HL-60 (cell line): ENCODE measurements at regions not wholly inside any gene's neighbourhood (a gene's known extent, or its start where the extent isn't known, plus 50 kb on each side); places are given as distances from the start of the nearest gene placed in this dataset.

Experiments
- DNase-seq, 2 experiments: peaks; one replicate each; pipeline ENCODE4 v3.0.0-alpha.2; 2010 to 2020; ENCODE audit warnings: low read depth in 1 of 2, low spot score in 1 of 2
- H3K27ac ChIP-seq: fragments of 250-450 bp; sonication (Bioruptor Pico); replicated peaks from 2 replicates; pipeline ENCODE4 v1.5.1; 2020; ENCODE audit warnings: mild to moderate bottlenecking, moderate library complexity
- H3K27me3 ChIP-seq: fragments of 250-450 bp; sonication (Bioruptor Pico); 2 replicates; pipeline ENCODE4 v1.5.1; 2021; ENCODE audit warnings: mild to moderate bottlenecking, moderate library complexity; ENCODE audit not compliant: insufficient read depth, poor library complexity, severe bottlenecking
- H3K4me3 ChIP-seq: replicated peaks from 2 replicates; pipeline ENCODE4 v1.5.1; 2011; ENCODE audit warnings: mild to moderate bottlenecking, control low read depth, low read length; ENCODE audit not compliant: insufficient read depth
- GABPA ChIP-seq: IDR thresholded peaks from 2 replicates; pipeline ENCODE4 v1.6.1; 2012; ENCODE audit warnings: low read depth
- POLR2AphosphoS5 ChIP-seq: IDR thresholded peaks from 2 replicates; pipeline ENCODE4 v1.6.1; 2012; ENCODE audit warnings: low read depth
- SPI1 ChIP-seq: IDR thresholded peaks from 2 replicates; pipeline ENCODE4 v1.6.1; 2012; ENCODE audit warnings: low read depth, mild to moderate bottlenecking, borderline replicate concordance
- TF ChIP-seq, protein P1 (sequence below): IDR thresholded peaks from 2 replicates; pipeline ENCODE4 v1.6.1; 2012; ENCODE audit warnings: low read depth; ENCODE audit not compliant: insufficient replicate concordance
- TF ChIP-seq, protein P2 (sequence below): IDR thresholded peaks from one replicate; pipeline ENCODE4 v1.5.1; 2011; ENCODE audit warnings: low read length, control low read depth, inconsistent platforms; ENCODE audit not compliant: insufficient read depth

DNA sequence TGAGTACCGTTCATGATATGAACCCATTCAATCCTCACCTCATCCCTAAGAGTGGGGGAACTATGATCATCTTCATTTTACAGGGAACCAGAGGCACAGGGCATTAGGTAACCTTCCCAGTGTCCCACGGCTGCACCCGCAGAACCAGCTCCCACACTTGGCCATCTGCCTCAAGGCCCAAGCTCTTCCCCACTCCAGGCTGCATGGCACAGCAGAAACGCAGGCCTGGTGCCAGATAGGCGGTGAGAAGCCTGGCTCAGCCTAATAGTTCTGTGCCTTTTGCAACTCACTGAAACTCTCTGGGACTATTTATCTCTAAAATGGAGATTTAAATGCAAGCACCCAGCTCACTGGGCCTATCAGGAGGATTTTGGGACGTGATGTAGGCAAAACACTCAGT, 90.8 kb upstream of the ZNF618 start:
- no peaks in the 10 kb centered on the region for H3K27me3 ChIP-seq
- TF ChIP-seq, protein P1, sequence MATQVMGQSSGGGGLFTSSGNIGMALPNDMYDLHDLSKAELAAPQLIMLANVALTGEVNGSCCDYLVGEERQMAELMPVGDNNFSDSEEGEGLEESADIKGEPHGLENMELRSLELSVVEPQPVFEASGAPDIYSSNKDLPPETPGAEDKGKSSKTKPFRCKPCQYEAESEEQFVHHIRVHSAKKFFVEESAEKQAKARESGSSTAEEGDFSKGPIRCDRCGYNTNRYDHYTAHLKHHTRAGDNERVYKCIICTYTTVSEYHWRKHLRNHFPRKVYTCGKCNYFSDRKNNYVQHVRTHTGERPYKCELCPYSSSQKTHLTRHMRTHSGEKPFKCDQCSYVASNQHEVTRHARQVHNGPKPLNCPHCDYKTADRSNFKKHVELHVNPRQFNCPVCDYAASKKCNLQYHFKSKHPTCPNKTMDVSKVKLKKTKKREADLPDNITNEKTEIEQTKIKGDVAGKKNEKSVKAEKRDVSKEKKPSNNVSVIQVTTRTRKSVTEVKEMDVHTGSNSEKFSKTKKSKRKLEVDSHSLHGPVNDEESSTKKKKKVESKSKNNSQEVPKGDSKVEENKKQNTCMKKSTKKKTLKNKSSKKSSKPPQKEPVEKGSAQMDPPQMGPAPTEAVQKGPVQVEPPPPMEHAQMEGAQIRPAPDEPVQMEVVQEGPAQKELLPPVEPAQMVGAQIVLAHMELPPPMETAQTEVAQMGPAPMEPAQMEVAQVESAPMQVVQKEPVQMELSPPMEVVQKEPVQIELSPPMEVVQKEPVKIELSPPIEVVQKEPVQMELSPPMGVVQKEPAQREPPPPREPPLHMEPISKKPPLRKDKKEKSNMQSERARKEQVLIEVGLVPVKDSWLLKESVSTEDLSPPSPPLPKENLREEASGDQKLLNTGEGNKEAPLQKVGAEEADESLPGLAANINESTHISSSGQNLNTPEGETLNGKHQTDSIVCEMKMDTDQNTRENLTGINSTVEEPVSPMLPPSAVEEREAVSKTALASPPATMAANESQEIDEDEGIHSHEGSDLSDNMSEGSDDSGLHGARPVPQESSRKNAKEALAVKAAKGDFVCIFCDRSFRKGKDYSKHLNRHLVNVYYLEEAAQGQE, result no peak
- TF ChIP-seq, protein P2, sequence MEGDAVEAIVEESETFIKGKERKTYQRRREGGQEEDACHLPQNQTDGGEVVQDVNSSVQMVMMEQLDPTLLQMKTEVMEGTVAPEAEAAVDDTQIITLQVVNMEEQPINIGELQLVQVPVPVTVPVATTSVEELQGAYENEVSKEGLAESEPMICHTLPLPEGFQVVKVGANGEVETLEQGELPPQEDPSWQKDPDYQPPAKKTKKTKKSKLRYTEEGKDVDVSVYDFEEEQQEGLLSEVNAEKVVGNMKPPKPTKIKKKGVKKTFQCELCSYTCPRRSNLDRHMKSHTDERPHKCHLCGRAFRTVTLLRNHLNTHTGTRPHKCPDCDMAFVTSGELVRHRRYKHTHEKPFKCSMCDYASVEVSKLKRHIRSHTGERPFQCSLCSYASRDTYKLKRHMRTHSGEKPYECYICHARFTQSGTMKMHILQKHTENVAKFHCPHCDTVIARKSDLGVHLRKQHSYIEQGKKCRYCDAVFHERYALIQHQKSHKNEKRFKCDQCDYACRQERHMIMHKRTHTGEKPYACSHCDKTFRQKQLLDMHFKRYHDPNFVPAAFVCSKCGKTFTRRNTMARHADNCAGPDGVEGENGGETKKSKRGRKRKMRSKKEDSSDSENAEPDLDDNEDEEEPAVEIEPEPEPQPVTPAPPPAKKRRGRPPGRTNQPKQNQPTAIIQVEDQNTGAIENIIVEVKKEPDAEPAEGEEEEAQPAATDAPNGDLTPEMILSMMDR, result no peak
- TF ChIP-seq SPI1 (no peak), GABPA (no peak), POLR2AphosphoS5 (no peak)
- H3K4me3 ChIP-seq, result no peak overlapping the region
- no peak for DNase-seq
- no peak overlapping the region for H3K27ac ChIP-seq

- H3K4me3 ChIP-seq, result no peak overlapping the region
- no peaks in the 10 kb centered on the region for H3K27me3 ChIP-seq
- no peak overlapping the region for H3K27ac ChIP-seq
- DNase-seq, result no peak
- TF ChIP-seq, protein P1, result no peak
- TF ChIP-seq POLR2AphosphoS5, result no peak
- TF ChIP-seq, protein P2, result no peak
- TF ChIP-seq SPI1, result no peak
- TF ChIP-seq GABPA, result no peak
Observed at GRCh38 chr9:113786071-113786470, 90.0 kb upstream of the ZNF618 start.

DNA sequence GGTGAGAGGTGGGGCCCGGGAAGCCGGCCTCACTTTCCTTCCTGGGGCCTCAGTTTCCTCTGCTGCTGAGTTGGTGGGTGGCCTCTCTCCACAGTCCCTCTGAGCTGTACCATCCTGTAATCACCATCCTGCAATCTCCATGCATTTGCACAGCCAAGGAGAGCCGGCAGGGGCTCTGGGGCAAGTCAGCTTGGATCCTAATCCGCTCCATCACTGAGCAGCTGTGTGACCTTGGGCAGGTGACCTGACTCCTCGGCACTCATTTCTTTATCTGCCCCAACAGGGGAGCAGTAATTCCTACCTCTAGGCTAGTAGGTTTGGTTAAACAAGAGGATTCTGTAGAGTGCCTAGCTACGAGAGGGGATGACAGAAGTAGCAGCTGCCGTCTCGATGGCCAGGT, 88.2 kb upstream of the ZNF618 start:
- no peak for DNase-seq
- Histone ChIP-seq H3K27ac (no peak overlapping the region), H3K4me3 (no peak overlapping the region), H3K27me3 (no peaks in the 10 kb centered on the region)
- TF ChIP-seq GABPA, result no peak
- TF ChIP-seq, protein P2, result no peak
- TF ChIP-seq, protein P1, result no peak
